ENCODE measurements at regions not wholly inside any gene's neighbourhood (a gene's known extent, or its start where the extent isn't known, plus 50 kb on each side); places are given as distances from the start of the nearest gene placed in this dataset.
"Not testable (repeated sequence)": the region's sequence is repeated elsewhere in the genome, so short reads cannot be mapped to it uniquely, and the experiment has no call there.

DNA sequence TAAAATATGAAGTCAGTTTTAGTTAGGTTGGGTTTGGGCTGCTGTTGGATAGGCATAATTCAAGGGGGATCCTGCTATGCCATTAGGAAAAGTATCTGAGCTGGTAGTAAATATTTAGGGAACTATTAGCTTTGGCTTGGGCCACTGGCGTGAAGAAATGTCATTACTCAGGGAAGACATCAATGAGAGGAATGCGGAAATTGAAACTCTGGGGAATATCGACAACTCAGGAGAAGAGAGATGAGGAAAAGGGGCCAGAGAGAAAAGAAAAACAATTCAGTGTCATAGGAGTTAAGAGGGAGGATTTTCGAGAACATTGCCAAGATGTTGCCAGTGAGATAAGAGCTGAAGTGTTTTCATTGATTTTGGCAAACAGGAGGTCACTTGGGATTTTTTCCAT is 149.7 kb upstream of the PARD3B start:
- H3K27me3 Mint-ChIP-seq, result peaks cover 4% of the 10 kb centered on the region

DNA sequence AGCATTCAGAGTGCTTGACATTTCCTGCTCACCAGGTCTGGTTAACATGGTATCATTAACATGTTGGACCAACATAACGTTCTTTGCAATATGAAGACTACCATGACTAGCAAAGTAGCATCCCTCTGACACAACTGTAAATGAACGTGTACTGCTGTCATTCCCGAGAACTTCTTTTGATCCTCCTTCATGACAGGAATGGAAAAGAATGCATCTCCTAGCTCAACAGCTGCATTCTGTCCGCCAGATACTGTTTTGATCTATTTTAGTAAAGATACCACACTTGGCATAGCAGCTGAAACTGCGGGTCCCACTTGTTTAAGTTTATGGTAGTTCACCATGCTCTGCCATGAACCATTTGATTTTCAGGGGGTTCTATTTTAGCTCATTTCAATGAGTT is 144.2 kb upstream of the PARD3B start:
- H3K9me3 Mint-ChIP-seq, result peaks cover 5% of the 10 kb centered on the region
- H3K4me1 Mint-ChIP-seq, result no peaks in the 10 kb centered on the region
- H3K27ac Mint-ChIP-seq, result no peak overlapping the region
- H3K36me3 Mint-ChIP-seq, result peaks cover 1% of the 10 kb centered on the region
- H3K4me3 Mint-ChIP-seq, result no peak overlapping the region
- H3K27me3 Mint-ChIP-seq, result peaks cover 13% of the 10 kb centered on the region

More for the DNA sequence above, 149.7 kb upstream of the PARD3B start:
- no peaks in the 10 kb centered on the region for H3K9me3 Mint-ChIP-seq
- H3K4me3 Mint-ChIP-seq, result no peak overlapping the region
- no peaks in the 10 kb centered on the region for H3K36me3 Mint-ChIP-seq
- H3K4me1 Mint-ChIP-seq, result no peaks in the 10 kb centered on the region
- no peak overlapping the region for H3K27ac Mint-ChIP-seq

DNA sequence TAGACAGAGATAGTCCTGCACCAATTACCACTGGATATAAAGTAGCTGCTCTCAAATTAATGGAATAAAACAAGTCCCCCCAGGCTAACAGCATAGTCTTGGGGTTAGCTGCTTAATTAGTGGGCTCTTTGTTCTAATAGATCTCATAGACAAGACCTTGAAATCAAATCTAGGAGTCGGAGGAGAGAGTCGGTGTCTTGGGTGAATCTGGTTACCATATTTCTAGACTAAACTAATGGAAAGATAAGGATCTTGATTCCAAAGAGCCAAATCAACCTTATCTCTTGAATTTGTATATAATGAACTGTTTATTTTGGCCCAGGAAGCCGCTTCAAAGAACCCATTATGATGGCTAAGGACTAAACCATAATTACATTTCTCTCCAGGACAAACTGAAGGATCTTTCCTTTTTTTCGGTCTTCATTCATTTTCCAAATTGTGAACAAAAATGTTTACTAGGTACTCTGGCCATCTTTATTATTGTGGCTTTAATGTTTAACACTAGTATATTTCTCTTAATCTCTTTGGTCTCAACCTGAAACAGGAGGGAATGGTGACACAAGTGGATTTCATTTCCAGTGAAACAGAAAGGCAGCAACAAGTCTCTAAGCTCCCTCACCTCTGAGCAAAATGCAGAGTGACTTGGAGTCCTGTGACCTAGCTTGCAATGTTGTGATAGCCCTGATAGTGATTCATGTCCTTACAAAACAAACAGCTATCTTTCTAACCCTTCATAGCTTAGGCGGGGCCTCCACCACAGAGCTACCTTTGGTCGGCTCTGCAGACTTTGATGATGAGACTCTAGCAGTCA is 137.9 kb upstream of the PARD3B start:
- Mint-ChIP-seq H3K4me1 (no peaks in the 10 kb centered on the region), H3K27ac (no peak overlapping the region), H3K9me3 (peaks cover 15% of the 10 kb centered on the region), H3K4me3 (no peak overlapping the region), H3K27me3 (peaks cover 9% of the 10 kb centered on the region), H3K36me3 (peaks cover 5% of the 10 kb centered on the region)

DNA sequence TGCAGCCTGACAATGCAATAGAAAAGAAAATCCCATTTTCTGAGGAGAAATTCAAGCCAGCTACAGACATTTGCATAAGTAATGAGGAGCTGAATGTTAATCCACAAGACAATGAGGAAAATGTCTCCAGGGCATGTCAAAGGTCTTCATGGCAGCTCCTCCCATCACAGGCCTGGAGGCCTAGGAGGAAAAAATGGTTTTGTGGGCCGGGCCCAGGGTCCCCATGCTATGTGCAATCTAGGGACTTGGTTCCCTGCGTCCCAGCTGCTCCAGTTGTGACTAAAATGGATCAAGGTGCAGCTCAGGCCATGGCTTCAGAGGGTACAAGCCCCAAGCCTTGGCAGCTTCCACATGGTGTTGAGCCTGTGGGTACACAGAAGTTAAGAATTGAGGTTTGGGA is 132.5 kb upstream of the PARD3B start:
- H3K4me3 Mint-ChIP-seq, H3K36me3 Mint-ChIP-seq, H3K27me3 Mint-ChIP-seq, H3K27ac Mint-ChIP-seq, H3K4me1 Mint-ChIP-seq: not testable (repeated sequence)
- H3K9me3 Mint-ChIP-seq, result peaks cover 11% of the 10 kb centered on the region

DNA sequence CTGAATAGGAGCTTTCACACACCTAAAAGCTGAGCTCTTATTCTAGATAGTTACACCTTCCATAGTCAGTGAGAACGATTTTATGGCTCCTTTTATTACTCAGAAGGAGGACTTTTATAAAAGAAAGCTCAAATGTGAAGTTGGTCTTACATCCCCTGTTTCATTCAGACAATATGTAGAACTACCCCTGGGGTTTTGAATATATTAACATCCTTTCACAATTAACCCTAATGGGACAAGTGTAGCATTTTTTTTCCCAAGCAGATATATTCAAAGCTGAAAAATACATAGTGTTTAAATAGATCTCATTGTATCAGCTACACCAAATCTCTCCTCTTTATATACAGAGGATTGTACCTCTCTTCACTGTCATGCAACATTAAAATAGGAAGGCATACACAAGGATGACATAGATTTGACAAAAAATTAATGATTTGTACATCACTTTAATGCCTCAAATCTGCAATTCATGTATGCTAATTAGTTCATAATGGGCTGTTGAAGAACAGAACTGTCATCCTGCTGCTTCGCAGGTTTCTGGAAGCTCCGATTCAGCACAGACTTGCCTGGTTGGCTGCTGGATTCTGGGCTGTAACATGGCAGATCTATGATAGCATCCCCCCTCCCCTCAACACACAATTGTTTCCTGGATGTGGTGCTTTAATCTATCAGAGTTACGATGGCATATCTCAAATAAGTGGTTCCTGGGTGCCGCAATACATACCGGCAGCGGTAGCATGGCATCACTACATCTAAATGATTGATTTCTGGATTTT is 129.7 kb upstream of the PARD3B start:
- Mint-ChIP-seq H3K27me3 (peaks cover 7% of the 10 kb centered on the region), H3K9me3 (peaks cover 11% of the 10 kb centered on the region), H3K4me1 (no peaks in the 10 kb centered on the region), H3K36me3 (peaks cover 5% of the 10 kb centered on the region), H3K4me3 (no peak overlapping the region), H3K27ac (no peak overlapping the region)

DNA sequence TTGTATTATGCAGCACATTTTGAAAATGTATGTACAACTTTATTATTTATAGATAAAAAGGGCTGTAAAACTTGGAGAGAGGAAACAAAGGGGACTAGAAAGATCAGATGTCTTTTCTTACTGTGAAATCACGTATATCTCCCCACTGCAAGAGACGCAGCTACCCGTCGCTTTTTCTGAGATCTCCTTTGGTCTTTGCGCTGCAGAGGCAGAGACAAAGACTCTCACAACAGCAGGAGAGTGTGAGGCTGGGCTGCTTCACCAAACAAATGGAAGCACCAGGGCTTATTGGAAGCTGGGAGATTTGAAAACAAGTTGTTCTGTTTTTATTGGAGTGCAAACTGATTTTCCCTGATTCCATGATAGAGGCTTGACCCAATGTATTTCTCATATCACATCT is 129.0 kb upstream of the PARD3B start:
- Mint-ChIP-seq H3K27me3 (peaks cover 7% of the 10 kb centered on the region), H3K27ac (no peak overlapping the region), H3K9me3 (peaks cover 8% of the 10 kb centered on the region), H3K4me1 (no peaks in the 10 kb centered on the region), H3K4me3 (no peak overlapping the region), H3K36me3 (peaks cover 5% of the 10 kb centered on the region)

DNA sequence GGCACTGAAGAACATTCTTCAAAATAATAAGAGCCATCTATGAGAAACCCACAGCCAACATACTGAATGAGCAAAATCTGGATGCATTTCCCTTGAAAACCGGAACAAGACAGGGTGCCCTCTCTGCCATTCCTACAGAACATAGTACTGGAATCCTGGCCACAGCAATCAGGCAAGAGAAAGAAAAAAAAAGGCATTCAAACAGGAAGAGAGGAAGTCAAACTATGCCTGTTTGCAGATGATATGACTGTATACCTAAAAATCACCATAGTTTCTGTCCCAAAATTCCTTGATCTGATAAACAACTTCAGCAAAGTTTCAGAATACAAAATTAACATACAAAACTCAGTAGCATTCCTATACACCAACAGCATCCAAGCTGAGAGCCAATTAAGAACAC is 119.5 kb upstream of the PARD3B start:
- H3K27me3 Mint-ChIP-seq, result peaks cover 8% of the 10 kb centered on the region
- H3K27ac Mint-ChIP-seq, result no peak overlapping the region
- no peak overlapping the region for H3K4me3 Mint-ChIP-seq
- H3K9me3 Mint-ChIP-seq, result peaks cover 5% of the 10 kb centered on the region
- peaks cover 2% of the 10 kb centered on the region for H3K36me3 Mint-ChIP-seq
- no peaks in the 10 kb centered on the region for H3K4me1 Mint-ChIP-seq

DNA sequence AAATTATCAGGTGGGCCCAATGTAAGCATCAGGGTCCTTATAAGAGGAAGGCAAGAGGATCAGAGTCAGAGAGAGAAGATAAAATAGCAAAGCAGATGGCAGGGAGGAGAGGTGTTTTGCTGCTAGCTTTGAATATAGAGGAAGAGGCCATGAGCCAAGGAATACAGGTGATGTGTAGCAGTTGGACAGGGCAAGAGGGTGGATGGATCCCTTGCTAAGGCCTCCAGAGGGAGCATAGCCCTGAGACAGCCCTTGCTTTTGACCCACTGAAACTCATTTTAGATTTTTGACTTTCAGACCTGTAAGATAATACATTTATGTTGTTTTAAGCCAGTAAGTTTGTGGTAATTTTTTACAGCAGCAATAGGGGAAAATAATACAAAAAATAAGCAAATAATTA is 116.6 kb upstream of the PARD3B start:
- Mint-ChIP-seq H3K27me3 (peaks cover 8% of the 10 kb centered on the region), H3K36me3 (peaks cover 7% of the 10 kb centered on the region), H3K9me3 (peaks cover 7% of the 10 kb centered on the region), H3K4me1 (no peaks in the 10 kb centered on the region), H3K27ac (no peak overlapping the region), H3K4me3 (no peak overlapping the region)

DNA sequence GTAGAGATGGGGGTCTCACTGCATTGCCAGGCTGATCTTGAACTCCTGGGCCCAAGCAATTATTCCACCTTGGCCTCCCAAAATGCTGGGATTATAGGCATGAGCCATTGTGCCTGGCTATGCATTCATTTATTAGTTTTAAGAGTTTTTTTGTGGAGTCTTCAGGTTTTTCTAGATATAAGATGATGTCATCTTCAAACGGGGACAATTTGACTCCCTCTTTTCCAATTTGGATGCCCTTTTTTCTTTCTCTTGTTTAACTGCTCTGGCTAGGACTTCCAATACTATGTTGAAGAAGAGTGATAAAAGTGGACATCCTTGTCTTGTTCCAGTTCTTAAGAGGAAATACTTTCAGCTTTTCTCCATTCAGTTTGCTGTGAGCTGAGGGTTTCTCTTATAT is 113.7 kb upstream of the PARD3B start:
- no peaks in the 10 kb centered on the region for H3K4me1 Mint-ChIP-seq
- H3K9me3 Mint-ChIP-seq, result peaks cover 7% of the 10 kb centered on the region
- no peak overlapping the region for H3K4me3 Mint-ChIP-seq

DNA sequence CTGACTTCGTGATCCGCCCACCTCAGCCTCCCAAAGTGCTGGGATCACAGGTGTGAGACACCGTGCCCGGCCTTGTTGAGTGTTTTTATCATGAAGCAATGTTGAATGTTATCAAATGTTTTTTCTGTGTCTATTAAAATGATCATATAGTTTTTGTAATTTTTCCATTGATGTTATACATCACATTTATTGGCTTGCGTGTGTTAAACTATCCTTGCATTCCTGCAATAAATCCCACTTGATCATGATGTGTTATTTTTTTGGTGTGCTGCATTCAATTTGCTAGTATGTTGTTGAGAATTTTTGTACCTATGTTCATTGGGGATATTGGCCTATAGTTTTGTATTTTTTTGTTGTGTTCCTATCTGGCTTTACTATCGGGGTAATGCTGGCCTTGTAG is 113.1 kb upstream of the PARD3B start:
- Mint-ChIP-seq H3K27me3 (peaks cover 6% of the 10 kb centered on the region), H3K36me3 (peaks cover 7% of the 10 kb centered on the region), H3K4me1 (no peaks in the 10 kb centered on the region), H3K27ac (no peak overlapping the region), H3K4me3 (no peak overlapping the region), H3K9me3 (peaks cover 7% of the 10 kb centered on the region)

More for the DNA sequence above, 113.7 kb upstream of the PARD3B start:
- no peak overlapping the region for H3K27ac Mint-ChIP-seq
- peaks cover 6% of the 10 kb centered on the region for H3K27me3 Mint-ChIP-seq
- peaks cover 7% of the 10 kb centered on the region for H3K36me3 Mint-ChIP-seq

DNA sequence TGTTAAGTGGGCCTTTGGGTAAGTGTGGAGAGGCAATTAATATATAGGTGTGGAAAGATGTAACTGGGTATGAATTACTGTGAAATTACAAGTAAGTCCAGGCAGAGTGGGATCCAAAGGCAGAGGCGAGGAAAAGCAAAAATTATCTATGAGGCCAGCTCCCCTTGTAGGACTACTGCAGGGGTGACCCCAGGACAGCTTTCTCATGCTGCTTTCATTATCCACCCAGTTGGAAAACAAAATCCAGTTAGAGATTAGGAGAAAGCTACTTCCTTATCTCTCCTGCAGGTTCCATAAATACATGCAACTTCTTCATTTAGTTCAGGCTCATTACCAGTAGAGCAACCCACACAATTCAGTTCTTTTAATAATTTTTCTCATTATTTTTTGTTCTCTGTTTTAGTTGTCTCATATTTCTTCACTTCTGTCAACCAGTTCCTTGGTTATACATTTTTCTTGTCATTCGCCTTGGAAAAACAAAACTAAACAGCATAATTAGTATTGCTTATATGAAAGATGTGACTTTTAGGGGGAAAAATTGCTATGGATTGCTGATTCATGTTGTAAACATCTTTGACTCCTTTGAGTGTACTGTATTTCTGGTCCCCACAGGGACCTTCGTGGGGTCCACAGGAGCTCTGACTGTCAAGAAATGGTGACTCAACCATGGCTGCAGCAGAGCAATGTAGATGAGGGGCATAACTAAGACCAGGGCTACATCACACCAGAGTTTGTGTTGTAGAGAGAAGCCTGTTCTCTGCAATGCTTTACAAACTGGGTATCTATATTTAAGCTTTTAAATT is 110.4 kb upstream of the PARD3B start:
- H3K27ac Mint-ChIP-seq, result no peak overlapping the region
- peaks cover 6% of the 10 kb centered on the region for H3K27me3 Mint-ChIP-seq
- peaks cover 7% of the 10 kb centered on the region for H3K9me3 Mint-ChIP-seq
- no peak overlapping the region for H3K4me3 Mint-ChIP-seq
- H3K4me1 Mint-ChIP-seq, result no peaks in the 10 kb centered on the region
- H3K36me3 Mint-ChIP-seq, result peaks cover 7% of the 10 kb centered on the region

DNA sequence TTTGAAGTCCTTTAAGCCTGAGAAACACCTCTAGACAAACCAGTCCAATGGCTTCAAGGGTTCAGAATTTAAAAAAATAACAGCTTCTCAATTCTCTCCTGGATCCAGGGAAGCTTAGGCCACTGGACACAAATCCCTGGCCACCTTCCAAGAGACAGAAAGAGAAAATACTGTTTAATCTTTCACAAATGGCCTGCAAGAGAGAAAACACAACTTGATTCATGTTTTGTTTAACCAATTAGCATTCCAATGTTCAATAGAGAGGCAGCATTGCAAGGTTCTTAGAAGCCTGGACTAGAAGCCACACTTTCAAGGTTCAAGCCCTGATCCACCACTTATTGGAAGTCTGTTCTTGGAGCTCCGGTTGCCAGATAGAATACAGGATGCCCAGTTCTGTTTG is 109.0 kb upstream of the PARD3B start:
- Mint-ChIP-seq H3K4me3 (no peak overlapping the region), H3K9me3 (peaks cover 7% of the 10 kb centered on the region), H3K4me1 (no peaks in the 10 kb centered on the region), H3K27ac (no peak overlapping the region), H3K27me3 (peaks cover 9% of the 10 kb centered on the region), H3K36me3 (peaks cover 7% of the 10 kb centered on the region)

DNA sequence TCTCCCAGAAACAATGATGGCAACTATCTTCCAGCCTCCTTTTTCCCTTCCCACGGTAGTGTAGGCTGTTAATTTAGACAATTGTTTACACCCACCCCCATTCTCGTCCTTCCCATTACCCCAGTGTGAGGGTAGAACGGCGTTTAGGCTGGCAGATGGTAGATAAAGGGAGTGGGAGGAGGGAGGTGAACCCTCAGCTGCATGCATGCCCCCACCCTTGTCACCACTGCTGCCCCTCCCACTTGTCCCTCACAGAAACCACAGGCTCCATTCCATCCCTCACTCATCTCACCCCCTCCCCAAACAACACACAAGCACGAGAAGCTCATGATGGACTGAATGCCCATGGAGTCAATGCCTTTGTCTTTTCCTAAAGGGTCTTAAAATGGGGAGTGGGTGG is 107.9 kb upstream of the PARD3B start:
- peaks cover 6% of the 10 kb centered on the region for H3K36me3 Mint-ChIP-seq
- peaks cover 10% of the 10 kb centered on the region for H3K27me3 Mint-ChIP-seq
- no peak overlapping the region for H3K4me3 Mint-ChIP-seq

DNA sequence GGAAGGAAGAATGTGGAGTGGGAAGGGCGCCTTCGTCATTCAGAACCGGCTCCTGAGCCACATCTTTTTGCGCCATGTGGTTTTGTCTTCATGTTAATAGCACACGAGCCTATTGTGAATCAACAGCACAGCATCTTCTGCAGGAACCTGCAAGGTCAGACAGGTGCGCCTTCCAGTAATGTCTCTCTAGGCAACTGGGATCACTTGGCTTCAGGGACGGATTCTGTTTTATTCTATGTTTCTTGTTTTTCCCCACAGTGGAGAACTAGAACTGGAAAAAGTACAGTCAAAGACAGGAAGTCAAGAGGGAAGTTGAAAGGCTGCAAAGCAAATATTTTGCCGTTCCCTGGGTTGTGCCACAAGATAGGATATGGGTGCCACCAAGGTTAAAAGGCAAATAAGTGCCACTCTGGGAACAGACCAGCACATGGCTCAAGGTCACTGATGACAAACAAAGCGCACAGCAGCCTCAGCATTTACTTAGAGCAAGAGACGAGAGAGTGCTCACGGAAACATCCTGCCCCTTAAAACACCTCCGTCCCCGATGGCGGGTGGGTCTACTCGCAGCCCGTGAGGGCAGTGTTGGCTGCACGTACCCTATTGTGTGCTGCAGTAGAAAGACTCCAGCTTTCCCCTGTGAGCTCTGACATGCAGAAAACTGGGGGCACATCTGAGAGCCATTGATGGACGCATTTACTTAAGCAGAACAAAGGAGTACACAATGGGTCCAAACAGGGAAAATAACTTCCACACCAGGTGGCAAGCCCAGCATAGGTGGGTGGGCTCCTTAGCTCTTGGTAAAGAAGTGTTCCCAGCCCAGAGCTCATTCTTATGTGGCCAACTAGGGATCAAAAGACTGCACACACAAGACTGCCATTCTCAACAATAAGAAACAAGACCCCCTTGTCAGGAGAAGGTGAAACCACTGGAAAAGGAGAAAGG is 107.2 kb upstream of the PARD3B start:
- Mint-ChIP-seq H3K4me1 (no peaks in the 10 kb centered on the region), H3K36me3 (no peaks in the 10 kb centered on the region), H3K9me3 (no peaks in the 10 kb centered on the region), H3K27ac (no peak overlapping the region), H3K4me3 (no peak overlapping the region), H3K27me3 (peaks cover 8% of the 10 kb centered on the region)

More for the DNA sequence above, 107.9 kb upstream of the PARD3B start:
- Mint-ChIP-seq H3K27ac (no peak overlapping the region), H3K9me3 (peaks cover 6% of the 10 kb centered on the region), H3K4me1 (no peaks in the 10 kb centered on the region)

DNA sequence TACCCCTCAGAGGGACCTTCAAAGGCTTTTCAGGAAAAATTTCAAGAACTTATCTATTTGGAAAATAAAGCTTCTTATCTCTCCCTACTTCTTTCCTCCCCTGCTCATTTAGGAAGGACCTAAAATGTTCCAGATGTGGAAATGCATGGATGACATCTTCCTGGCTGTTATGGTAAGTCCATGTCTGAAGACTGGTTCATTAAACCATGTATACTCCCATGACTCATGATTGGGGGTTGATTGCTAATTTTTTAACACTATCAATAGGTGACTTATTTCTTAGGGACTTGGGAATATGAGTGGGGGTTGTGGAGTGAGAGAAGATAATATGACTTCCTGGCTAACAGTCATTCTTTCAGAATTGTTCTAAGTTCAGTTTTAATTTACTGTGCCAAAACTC is 104.0 kb upstream of the PARD3B start:
- no peak overlapping the region for H3K4me3 Mint-ChIP-seq
- H3K27me3 Mint-ChIP-seq, result peaks cover 10% of the 10 kb centered on the region
- no peaks in the 10 kb centered on the region for H3K9me3 Mint-ChIP-seq
- no peaks in the 10 kb centered on the region for H3K4me1 Mint-ChIP-seq
- no peaks in the 10 kb centered on the region for H3K36me3 Mint-ChIP-seq
- no peak overlapping the region for H3K27ac Mint-ChIP-seq

All from activated naive CD4-positive, alpha-beta T cell treated with anti-CD3 and anti-CD28 coated beads, Interleukin-2, amount 50 U/mL, for 24 hours (primary cell).